HepG2 (cell line): ENCODE measurements at regions not wholly inside any gene's neighbourhood (a gene's known extent, or its start where the extent isn't known, plus 50 kb on each side); places are given as distances from the start of the nearest gene placed in this dataset.
A peak's percentile ranks its signal among the peaks of the same experiment; 100 is the strongest.
"Not testable (repeated sequence)": the region's sequence is repeated elsewhere in the genome, so short reads cannot be mapped to it uniquely, and the experiment has no call there.

ENCODE experiments used
- ATAC-seq: fragments of 200-7000 bp; cut with Tn5 transposase; 3 replicates; pipeline ENCODE4 v1.9.1; 2020; ENCODE audit warnings: mild to moderate bottlenecking, moderate library complexity
- BruUV-seq: library from RNA; stranded (reverse); fragments of 400-500 nt; replicated peaks from 2 replicates; lab custom pipeline; 2021; lab: Mats Ljungman, UMichigan
- CTCF ChIA-PET: fragments of 300-600 bp; formaldehyde crosslinking; extraction: SDS; loops from one replicate; lab custom pipeline; 2021; ENCODE audit warnings: low total read pairs, inconsistent platforms, low intra/inter-chr PET ratio; lab: Yijun Ruan, JAX
- POLR2A ChIA-PET: fragments of 350-600 bp; sonication (Branson Sonifier 250); formaldehyde crosslinking; loops from one replicate; lab custom pipeline; 2020; ENCODE audit warnings: antibody characterized with exemption, inconsistent platforms; lab: Yijun Ruan, JAX
- DNase-seq: peaks from one replicate; pipeline ENCODE4 v3.0.0-alpha.2; 2015; ENCODE audit warnings: low spot score
- FAIRE-seq: peaks from 3 replicates; lab custom pipeline; 2011; peaks lifted over from hg19 to GRCh38; lab: Jason Lieb, UNC
- H2AFZ ChIP-seq: one replicate; pipeline ENCODE4 v1.6.1; 2011; ENCODE audit warnings: low read length, inconsistent platforms
- H3K27ac ChIP-seq: fragments of 300-600 bp; 3 replicates; pipeline ENCODE4 v1.8.0; 2011; ENCODE audit warnings: mixed run types, mild to moderate bottlenecking, mixed read lengths, low read length, inconsistent platforms; ENCODE audit not compliant: insufficient read depth; ENCODE audit errors: extremely low read length
- H3K27me3 ChIP-seq, 2 experiments: fragments of 200-600 bp in 1 of 2; 2 replicates in 1 of 2; 3 replicates in 1 of 2; pipeline versions ENCODE4 v1.6.0 to v1.8.0; 2011; ENCODE audit warnings: low read length in 2 of 2, mild to moderate bottlenecking in 2 of 2, moderate library complexity in 2 of 2, inconsistent platforms in 1 of 2; ENCODE audit not compliant: insufficient read depth in 2 of 2, control insufficient read depth in 1 of 2
- H3K36me3 ChIP-seq, 2 experiments: fragments of 200-600 bp in 1 of 2; replicated peaks in 1 of 2; 2 replicates in 1 of 2; 3 replicates in 1 of 2; pipeline versions ENCODE4 v1.5.1 to v1.8.0; 2011; ENCODE audit warnings: low read length in 2 of 2, inconsistent platforms in 1 of 2; ENCODE audit not compliant: insufficient read depth in 2 of 2, control insufficient read depth in 1 of 2
- H3K4me1 ChIP-seq: 2 replicates; pipeline ENCODE4 v1.5.1; 2012; ENCODE audit warnings: low read length, inconsistent platforms; ENCODE audit not compliant: insufficient read depth
- H3K4me2 ChIP-seq: 2 replicates; pipeline ENCODE4 v1.6.0; 2011; ENCODE audit warnings: low read depth, low read length, inconsistent platforms
- H3K4me3 ChIP-seq, 3 experiments: fragments of 200-600 bp in 1 of 3; sonication (generic), shearing (Covaris generic) in 1 of 3; replicated peaks in 1 of 3; 2 replicates each; pipeline ENCODE4 v1.5.1; 2011 to 2016; ENCODE audit warnings: low read length in 3 of 3, inconsistent platforms in 2 of 3, low read depth in 2 of 3, mild to moderate bottlenecking in 2 of 3, control low read depth in 1 of 3, mixed read lengths in 1 of 3; ENCODE audit not compliant: insufficient read depth in 1 of 3
- H3K79me2 ChIP-seq: one replicate; pipeline ENCODE4 v1.6.1; 2011; ENCODE audit warnings: low read length, inconsistent platforms; ENCODE audit not compliant: insufficient read depth
- H3K9ac ChIP-seq: 2 replicates; pipeline ENCODE4 v1.6.0; 2011; ENCODE audit warnings: mild to moderate bottlenecking, low read depth, low read length, inconsistent platforms; ENCODE audit not compliant: insufficient read depth
- H3K9me3 ChIP-seq: 2 replicates; pipeline ENCODE4 v1.5.1; 2012; ENCODE audit warnings: mild to moderate bottlenecking, low read length
- H4K20me1 ChIP-seq: 2 replicates; pipeline ENCODE4 v1.6.0; 2011; ENCODE audit warnings: inconsistent platforms, mild to moderate bottlenecking, low read length, moderate library complexity; ENCODE audit not compliant: insufficient read depth
- GABPA ChIP-seq, 2 experiments: IDR thresholded peaks; 2 replicates each; pipeline ENCODE4 v1.6.1; 2011 to 2016; ENCODE audit warnings: low read depth in 2 of 2, low read length in 1 of 2, missing biosample characterization in 1 of 2, missing genetic modification characterization in 1 of 2
- SMC3 ChIP-seq: IDR thresholded peaks from 2 replicates; pipeline ENCODE4 v1.6.1; 2011; ENCODE audit warnings: low read length, improper control_type of control experiment
- STAG1 ChIP-seq: sonication (generic); formaldehyde crosslinking; IDR thresholded peaks from 2 replicates; pipeline ENCODE4 v1.4.0; 2020; ENCODE audit warnings: missing genetic modification reagents
- WGBS: methylation state at CpG from one replicate; pipeline ENCODE4 v1.1.6; 2017; ENCODE audit warnings: low lambda C conversion rate; 5-methylcytosine and 5-hydroxymethylcytosine counted together
- in situ Hi-C: cut with HindIII; loops from 2 replicates; pipeline ENCODE4 v1.10.0; 2017; ENCODE audit warnings: low pct_unique_long_range_greater_than_20kb; ENCODE audit not compliant: extremely low pct_ligation_motif_present
- intact Hi-C: fragments of 100-400 bp; cut with micrococcal nuclease; formaldehyde crosslinking; loops from one replicate; pipeline ENCODE4 v1.10.0; 2022; ENCODE audit not compliant: unreplicated experiment
- TF ChIP-seq, protein P1 (sequence below): sonication (generic); formaldehyde crosslinking; IDR thresholded peaks from 2 replicates; pipeline ENCODE4 v1.5.0; 2020; ENCODE audit warnings: mild to moderate bottlenecking, missing genetic modification reagents, moderate library complexity
- TF ChIP-seq, protein P2 (sequence below): sonication (generic); formaldehyde crosslinking; IDR thresholded peaks from 2 replicates; pipeline ENCODE4 v1.4.0; 2020; ENCODE audit warnings: missing genetic modification reagents, borderline replicate concordance

DNA sequence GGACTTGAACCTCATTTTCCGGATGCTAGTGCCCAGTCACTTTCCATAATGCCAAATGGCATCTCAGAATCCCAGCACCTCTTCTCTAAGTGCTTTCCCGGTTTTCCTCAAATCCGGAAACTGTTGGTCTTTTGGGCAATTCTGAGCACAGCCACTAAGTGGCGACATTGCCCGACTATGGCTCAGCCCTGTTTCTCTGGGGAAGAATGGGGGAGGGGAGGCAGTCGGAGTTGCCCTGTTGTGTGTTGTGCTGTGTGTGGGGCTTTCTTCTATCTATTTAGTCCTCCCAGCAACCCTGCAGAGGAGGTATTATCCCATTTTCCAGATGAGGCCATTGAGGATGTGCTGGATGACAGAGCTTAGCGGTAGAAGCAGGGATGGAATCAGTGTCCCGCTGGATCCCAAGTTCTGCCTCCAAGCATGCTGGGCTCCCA lies 175.0 kb downstream of the FCRL5 start:
- H3K4me3 ChIP-seq; BruUV-seq; H3K79me2 ChIP-seq; H3K27me3 ChIP-seq; H3K9ac ChIP-seq; H3K4me1 ChIP-seq; H2AFZ ChIP-seq; POLR2A ChIA-PET; H4K20me1 ChIP-seq; H3K4me2 ChIP-seq; H3K9me3 ChIP-seq; H3K27ac ChIP-seq; H3K36me3 ChIP-seq; TF ChIP-seq GABPA (IDR thresholded peaks at IDR 0.05; ENCODE audit: low read depth, low read length): not testable (repeated sequence)
- TF ChIP-seq, protein P1, sequence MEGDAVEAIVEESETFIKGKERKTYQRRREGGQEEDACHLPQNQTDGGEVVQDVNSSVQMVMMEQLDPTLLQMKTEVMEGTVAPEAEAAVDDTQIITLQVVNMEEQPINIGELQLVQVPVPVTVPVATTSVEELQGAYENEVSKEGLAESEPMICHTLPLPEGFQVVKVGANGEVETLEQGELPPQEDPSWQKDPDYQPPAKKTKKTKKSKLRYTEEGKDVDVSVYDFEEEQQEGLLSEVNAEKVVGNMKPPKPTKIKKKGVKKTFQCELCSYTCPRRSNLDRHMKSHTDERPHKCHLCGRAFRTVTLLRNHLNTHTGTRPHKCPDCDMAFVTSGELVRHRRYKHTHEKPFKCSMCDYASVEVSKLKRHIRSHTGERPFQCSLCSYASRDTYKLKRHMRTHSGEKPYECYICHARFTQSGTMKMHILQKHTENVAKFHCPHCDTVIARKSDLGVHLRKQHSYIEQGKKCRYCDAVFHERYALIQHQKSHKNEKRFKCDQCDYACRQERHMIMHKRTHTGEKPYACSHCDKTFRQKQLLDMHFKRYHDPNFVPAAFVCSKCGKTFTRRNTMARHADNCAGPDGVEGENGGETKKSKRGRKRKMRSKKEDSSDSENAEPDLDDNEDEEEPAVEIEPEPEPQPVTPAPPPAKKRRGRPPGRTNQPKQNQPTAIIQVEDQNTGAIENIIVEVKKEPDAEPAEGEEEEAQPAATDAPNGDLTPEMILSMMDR (CRISPR knock-in tag) = peak; percentile 65
- TF ChIP-seq GABPA (CRISPR knock-in tag; IDR thresholded peaks at IDR 0.05; ENCODE audit: low read depth) (peak; percentile 24; the same call in 1 of the 2 replicates), SMC3 (peak; percentile 79), STAG1 (CRISPR knock-in tag) (peak; percentile 74)
- TF ChIP-seq, protein P2, sequence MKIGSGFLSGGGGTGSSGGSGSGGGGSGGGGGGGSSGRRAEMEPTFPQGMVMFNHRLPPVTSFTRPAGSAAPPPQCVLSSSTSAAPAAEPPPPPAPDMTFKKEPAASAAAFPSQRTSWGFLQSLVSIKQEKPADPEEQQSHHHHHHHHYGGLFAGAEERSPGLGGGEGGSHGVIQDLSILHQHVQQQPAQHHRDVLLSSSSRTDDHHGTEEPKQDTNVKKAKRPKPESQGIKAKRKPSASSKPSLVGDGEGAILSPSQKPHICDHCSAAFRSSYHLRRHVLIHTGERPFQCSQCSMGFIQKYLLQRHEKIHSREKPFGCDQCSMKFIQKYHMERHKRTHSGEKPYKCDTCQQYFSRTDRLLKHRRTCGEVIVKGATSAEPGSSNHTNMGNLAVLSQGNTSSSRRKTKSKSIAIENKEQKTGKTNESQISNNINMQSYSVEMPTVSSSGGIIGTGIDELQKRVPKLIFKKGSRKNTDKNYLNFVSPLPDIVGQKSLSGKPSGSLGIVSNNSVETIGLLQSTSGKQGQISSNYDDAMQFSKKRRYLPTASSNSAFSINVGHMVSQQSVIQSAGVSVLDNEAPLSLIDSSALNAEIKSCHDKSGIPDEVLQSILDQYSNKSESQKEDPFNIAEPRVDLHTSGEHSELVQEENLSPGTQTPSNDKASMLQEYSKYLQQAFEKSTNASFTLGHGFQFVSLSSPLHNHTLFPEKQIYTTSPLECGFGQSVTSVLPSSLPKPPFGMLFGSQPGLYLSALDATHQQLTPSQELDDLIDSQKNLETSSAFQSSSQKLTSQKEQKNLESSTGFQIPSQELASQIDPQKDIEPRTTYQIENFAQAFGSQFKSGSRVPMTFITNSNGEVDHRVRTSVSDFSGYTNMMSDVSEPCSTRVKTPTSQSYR = peak; percentile 70; the same call in 1 of the 2 replicates
- FAIRE-seq (peak; percentile 12), DNase-seq (peak; percentile 29), ATAC-seq (peak; percentile 80)
- CTCF ChIA-PET = interaction anchor here (1.2 to 3.5 kb wide), 2 partner anchors 113 to 313 kb away, joined by 4 to 36 read pairs; no protein-coding TSS in a partner anchor
- in situ Hi-C loops (loop anchor here (5.0 to 10.0 kb wide), 2 partner anchors 115 to 182 kb away; no protein-coding TSS in a partner anchor), intact Hi-C loops (loop anchor here (1.0 to 10.0 kb wide), 2 partner anchors 113 to 318 kb away; no protein-coding TSS in a partner anchor)
- WGBS = 25% methylated on average over 8 of the region's 8 CpGs
